Lung (tissue), 11 donors: ENCODE measurements at regions not wholly inside any gene's neighbourhood (a gene's known extent, or its start where the extent isn't known, plus 50 kb on each side); places are given as distances from the start of the nearest gene placed in this dataset.

Experiments
- ATAC-seq: fragments of 200-7000 bp; cut with Tn5 transposase; one replicate; pipeline ENCODE4 v1.9.1; 2020; ENCODE audit warnings: moderate number of reproducible peaks; ENCODE audit not compliant: insufficient read depth, low FRiP score
- DNase-seq, 3 donors: peaks; one replicate each; pipeline ENCODE4 v3.0.0-alpha.2; 2013 to 2017
- H3K27ac ChIP-seq, 2 donors: one replicate each; pipeline ENCODE4 v1.5.1; 2013; ENCODE audit warnings: mild to moderate bottlenecking in 2 of 2, moderate library complexity in 2 of 2, control low read depth in 1 of 2, inconsistent platforms in 1 of 2, low read depth in 1 of 2, low read length in 1 of 2
- H3K27me3 ChIP-seq, 3 donors: one replicate each; pipeline ENCODE4 v1.5.1; 2013; ENCODE audit warnings: low read length in 2 of 3; ENCODE audit not compliant: control insufficient read depth in 3 of 3, insufficient read depth in 3 of 3
- H3K36me3 ChIP-seq, 4 donors: one replicate each; pipeline ENCODE4 v1.5.1; 2013; ENCODE audit warnings: low read length in 4 of 4, mild to moderate bottlenecking in 1 of 4, moderate library complexity in 1 of 4; ENCODE audit not compliant: control insufficient read depth in 4 of 4, insufficient read depth in 4 of 4
- H3K4me1 ChIP-seq, 5 donors: one replicate each; pipeline ENCODE4 v1.5.1; 2013; ENCODE audit warnings: low read length in 5 of 5, mild to moderate bottlenecking in 2 of 5, moderate library complexity in 1 of 5; ENCODE audit not compliant: control insufficient read depth in 5 of 5, insufficient read depth in 5 of 5
- H3K4me3 ChIP-seq: one replicate; pipeline ENCODE4 v1.5.1; 2013; ENCODE audit warnings: mild to moderate bottlenecking, control low read depth, moderate library complexity
- H3K9ac ChIP-seq, 2 donors: one replicate each; pipeline ENCODE4 v1.5.1; 2013; ENCODE audit warnings: low read length in 2 of 2, control low read depth in 1 of 2; ENCODE audit not compliant: insufficient read depth in 1 of 2
- H3K9me3 ChIP-seq, 4 donors: one replicate each; pipeline ENCODE4 v1.5.1; 2013; ENCODE audit warnings: low read length in 3 of 4, mild to moderate bottlenecking in 1 of 4, moderate library complexity in 1 of 4; ENCODE audit not compliant: control insufficient read depth in 4 of 4, insufficient read depth in 3 of 4
- WGBS, 2 donors: extraction: QIAGEN DNeasy Blood & Tissue Kit; methylation state at CpG; one replicate each; pipeline ENCODE4 v1.1.7; 2013; 5-methylcytosine and 5-hydroxymethylcytosine counted together
- TF ChIP-seq, protein P1 (sequence below): IDR thresholded peaks from 2 replicates; pipeline ENCODE4 v1.5.1; 2012; ENCODE audit warnings: mild to moderate bottlenecking; ENCODE audit errors: control extremely low read depth, extremely low read depth
- donor health status: control.
- donor health status: control.
- donor health status: Bipolar disorder and iron deficiency.
- donor health status: healthy.
- donor health status: DM: yes; HTN: yes; CAD: no.

DNA sequence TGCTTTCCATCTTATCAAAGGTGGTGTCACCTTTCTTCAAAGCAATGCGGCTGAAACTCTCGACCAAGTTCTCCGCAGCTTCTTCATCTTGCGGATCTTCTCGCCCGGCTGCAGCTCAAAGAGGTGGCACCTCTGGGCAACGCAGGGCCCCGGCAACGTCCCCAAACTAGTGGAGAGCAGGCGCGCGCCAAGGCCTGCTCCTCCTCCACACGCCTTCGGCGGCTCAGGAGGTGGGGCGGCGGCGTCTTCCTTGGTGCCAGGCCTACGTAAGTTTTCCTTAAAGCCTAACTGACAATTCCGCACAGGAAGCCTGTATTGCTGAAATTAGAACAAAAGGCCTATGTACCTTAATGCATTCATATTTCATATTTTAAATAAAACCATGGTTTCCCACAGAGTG lies 112.0 kb downstream of the TMX1 start:
- 95% methylated on average over 20 of the region's 20 CpGs for WGBS, 2 donors
- Histone ChIP-seq H3K9ac (no peak overlapping the region), H3K36me3 (no peaks in the 10 kb centered on the region), H3K27ac (no peak overlapping the region), H3K27me3 (no peaks in the 10 kb centered on the region), H3K4me1 (no peaks in the 10 kb centered on the region), H3K9me3 (peaks cover 0 to 2% (median under 1%) of the 10 kb centered on the region in 4 donors), H3K4me3 (no peak overlapping the region)
- no peak for ATAC-seq
- TF ChIP-seq, protein P1, sequence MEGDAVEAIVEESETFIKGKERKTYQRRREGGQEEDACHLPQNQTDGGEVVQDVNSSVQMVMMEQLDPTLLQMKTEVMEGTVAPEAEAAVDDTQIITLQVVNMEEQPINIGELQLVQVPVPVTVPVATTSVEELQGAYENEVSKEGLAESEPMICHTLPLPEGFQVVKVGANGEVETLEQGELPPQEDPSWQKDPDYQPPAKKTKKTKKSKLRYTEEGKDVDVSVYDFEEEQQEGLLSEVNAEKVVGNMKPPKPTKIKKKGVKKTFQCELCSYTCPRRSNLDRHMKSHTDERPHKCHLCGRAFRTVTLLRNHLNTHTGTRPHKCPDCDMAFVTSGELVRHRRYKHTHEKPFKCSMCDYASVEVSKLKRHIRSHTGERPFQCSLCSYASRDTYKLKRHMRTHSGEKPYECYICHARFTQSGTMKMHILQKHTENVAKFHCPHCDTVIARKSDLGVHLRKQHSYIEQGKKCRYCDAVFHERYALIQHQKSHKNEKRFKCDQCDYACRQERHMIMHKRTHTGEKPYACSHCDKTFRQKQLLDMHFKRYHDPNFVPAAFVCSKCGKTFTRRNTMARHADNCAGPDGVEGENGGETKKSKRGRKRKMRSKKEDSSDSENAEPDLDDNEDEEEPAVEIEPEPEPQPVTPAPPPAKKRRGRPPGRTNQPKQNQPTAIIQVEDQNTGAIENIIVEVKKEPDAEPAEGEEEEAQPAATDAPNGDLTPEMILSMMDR = no peak
- no peak for DNase-seq

DNA sequence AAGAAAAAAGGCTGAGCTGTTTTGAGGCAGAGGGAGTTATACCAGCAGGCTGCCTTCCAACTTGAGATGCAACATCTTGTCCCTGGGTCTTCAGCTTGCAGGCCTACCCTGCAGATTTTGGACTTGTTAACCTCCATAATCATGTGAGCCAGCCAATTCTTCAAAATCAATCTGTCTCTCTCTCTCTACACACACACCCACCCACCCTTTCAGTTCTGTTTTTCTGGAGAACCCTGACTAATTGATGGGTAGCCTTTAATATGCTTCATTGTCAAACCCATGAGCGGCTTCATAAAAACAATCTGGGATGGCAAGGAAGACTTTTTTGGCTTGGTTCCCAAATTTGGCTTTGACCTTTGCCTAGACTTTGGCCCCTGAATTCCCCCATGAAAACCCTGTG lies 113.9 kb downstream of the TMX1 start:
- TF ChIP-seq, protein P1 = no peak
- no peak overlapping the region for H3K27ac ChIP-seq
- H3K9me3 ChIP-seq = no peaks in the 10 kb centered on the region
- H3K27me3 ChIP-seq = no peaks in the 10 kb centered on the region
- no peak overlapping the region for H3K4me3 ChIP-seq
- ATAC-seq (no peak), DNase-seq (no peak)
- no peaks in the 10 kb centered on the region for H3K4me1 ChIP-seq
- H3K9ac ChIP-seq = no peak overlapping the region
- 97 to 99% methylated on average over 1 of the region's 1 CpG for WGBS, 2 donors
- no peaks in the 10 kb centered on the region for H3K36me3 ChIP-seq

DNA sequence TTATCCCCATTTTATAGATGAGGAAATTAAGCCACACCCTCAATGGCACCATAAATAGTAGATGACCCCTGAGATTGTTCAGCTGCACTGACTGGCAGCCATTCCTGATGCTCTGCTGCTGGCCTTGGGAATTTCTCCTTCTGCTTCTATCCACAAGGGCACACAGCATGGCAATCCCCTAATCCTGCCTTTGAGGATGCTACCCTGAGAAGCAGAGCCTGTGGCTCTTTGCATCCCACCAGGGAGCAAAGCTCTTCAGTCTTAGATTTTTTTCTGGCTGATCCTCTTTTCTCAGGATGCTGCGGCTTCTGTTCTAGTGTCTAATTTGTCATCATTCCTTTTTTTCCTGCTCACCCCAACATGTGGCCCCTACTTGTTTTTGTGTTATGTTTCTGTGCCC lies 114.8 kb downstream of the TMX1 start:
- DNase-seq = no peak
- H3K4me3 ChIP-seq = no peak overlapping the region
- no peak overlapping the region for H3K27ac ChIP-seq
- H3K9ac ChIP-seq = no peak overlapping the region
- no peaks in the 10 kb centered on the region for H3K9me3 ChIP-seq
- H3K4me1 ChIP-seq = no peaks in the 10 kb centered on the region
- H3K27me3 ChIP-seq = no peaks in the 10 kb centered on the region
- TF ChIP-seq, protein P1 = no peak
- no peaks in the 10 kb centered on the region for H3K36me3 ChIP-seq
- no peak for ATAC-seq
- WGBS, 2 donors = 95 to 100% methylated on average over 1 of the region's 1 CpG

DNA sequence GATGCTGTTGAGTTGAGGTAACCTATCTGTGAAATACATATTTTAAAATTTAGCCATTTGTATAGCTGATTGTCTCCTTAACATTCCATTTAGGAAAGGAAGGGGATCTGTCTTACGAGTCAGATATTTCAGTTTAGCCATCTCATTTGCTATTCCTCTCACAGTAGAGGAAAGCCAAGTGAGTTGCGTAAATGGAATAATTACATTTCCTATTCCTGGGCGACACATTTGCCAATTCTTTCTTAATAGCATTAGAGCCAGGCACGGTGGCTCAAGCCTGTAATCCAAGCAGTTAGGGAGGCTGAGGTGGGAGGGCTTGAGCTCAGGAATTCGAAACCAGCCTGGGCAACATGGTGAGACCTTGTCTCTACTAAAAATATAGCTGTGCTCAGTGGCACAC lies 116.3 kb downstream of the TMX1 start:
- H3K36me3 ChIP-seq = no peaks in the 10 kb centered on the region
- H3K9ac ChIP-seq = no peak overlapping the region
- DNase-seq (no peak), ATAC-seq (no peak)
- no peak overlapping the region for H3K27ac ChIP-seq
- WGBS, 2 donors = 43 to 63% methylated on average over 5 of the region's 5 CpGs
- no peaks in the 10 kb centered on the region for H3K9me3 ChIP-seq
- peaks cover 0 to 4% (median 0%) of the 10 kb centered on the region in 5 donors for H3K4me1 ChIP-seq
- no peak overlapping the region for H3K4me3 ChIP-seq
- TF ChIP-seq, protein P1 = no peak
- H3K27me3 ChIP-seq = no peaks in the 10 kb centered on the region
